ENCODE measurements at regions not wholly inside any gene's neighbourhood (a gene's known extent, or its start where the extent isn't known, plus 50 kb on each side); places are given as distances from the start of the nearest gene placed in this dataset.
"Not testable (repeated sequence)": the region's sequence is repeated elsewhere in the genome, so short reads cannot be mapped to it uniquely, and the experiment has no call there.

DNA sequence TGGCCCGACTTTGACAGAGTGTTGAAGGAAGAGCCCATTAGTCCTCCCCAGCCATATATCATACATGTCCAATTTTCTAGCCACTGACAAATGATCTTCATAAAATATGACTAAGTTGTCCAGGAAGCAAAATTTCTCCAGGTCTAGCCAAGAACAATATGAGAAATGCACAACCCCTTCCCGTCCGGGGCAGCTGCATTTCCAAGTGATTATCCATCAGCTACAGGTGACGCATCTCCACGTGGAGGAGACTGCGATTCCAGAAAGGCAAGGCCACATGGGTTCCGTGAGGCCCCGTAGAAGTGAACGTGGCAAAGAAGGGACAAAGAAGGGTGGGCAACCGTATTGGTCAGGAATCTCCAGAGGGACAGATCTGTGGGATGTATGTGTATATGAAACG is 118.6 kb downstream of the ATP6V0E2 start:
- DNase-seq = not testable (repeated sequence)

DNA sequence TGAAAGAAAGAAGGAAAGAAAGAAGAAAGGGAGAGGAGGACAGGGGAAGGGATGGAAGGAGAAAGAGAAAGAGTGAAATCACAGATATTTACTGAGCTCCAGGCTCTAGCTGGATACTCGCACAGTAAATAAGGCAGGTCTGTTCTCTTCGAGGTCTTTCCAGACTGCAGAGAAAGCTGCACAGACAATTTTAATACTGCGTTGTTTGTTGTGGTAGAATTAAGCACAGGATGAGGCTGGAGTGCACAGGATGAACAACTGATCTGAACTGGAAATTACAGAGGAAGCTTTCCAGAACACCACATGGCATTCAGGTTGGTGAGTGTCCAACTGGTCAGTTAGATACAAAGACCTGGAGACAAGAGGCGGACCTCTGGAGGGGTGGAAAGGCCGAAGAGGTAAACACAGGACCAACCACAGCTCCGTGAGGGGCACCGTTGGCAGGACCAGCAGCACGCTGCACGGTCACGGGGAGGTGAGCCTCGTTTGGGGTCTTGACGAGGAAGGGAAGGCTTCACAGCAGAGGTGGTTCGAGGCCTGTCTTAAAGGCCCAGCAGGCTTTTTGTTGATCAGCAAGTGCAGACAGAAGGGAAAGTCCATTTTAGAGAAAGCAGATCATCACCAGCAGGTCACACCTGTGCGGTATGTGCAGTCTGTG is 121.7 kb downstream of the ATP6V0E2 start:
- not testable (repeated sequence) for DNase-seq

DNA sequence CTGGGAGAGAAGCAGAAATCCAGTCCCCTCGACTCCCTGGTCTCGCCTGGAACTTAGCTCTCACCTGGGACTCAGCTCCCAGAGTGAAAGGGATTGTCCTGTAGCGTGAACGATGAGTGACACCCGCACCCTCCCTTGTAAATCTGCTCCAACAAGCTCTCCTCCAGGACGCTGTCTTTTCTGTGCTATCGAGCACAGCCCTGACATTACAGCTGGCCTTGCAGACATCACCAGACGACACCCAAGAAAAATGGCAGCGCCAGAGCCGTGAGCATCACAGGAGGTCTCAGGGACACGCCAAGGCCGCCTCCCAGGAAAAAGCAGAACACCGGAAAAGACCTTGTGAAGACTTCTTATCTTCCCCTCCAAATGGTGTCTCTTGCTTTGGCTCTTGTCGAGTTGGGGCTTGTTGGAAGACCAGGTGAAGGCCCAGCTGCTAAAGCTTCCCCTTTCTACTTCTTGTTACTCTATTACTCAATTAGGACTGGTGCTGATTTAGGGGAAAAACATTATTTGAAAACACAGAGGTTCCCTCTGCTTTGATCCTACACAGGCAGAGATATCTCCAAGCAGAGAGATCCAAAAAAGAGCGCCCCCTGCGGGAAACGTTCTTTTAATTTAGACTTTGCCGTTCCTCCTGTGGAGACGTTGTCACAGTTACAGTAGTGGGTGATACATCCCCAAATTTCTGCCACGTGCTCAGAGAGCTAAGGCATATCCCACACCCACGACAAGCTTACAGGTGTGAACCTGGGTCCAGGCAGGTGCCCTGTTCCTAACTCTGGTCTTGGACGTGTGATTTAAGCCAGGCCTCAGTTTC is 127.2 kb downstream of the ATP6V0E2 start:
- DNase-seq = not testable (repeated sequence)

DNA sequence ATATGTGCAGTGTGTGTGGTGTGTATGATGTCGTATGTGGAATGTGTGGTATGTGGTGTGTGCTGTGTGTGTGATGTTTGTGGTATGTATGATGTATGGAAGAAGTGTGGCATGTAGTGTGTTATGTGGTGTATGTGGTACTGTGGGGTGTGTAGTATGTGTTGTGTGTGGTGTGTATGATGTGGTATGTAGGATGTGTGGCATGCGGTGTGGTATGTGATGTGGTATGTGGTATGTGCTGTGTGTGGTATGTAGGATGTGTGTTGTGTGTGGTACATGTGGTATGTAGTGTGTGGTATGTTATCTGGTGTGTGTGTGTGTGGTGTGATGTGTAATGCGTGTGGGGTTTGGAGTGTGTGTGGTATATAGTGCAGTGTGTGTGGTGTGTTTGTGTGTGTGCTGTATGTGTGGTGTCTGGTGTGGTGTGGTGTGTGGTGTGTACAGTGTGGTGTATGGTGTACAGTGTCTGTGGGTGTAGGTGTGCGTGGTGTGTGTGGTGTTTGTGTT is 129.6 kb downstream of the ATP6V0E2 start:
- no peak for DNase-seq

DNA sequence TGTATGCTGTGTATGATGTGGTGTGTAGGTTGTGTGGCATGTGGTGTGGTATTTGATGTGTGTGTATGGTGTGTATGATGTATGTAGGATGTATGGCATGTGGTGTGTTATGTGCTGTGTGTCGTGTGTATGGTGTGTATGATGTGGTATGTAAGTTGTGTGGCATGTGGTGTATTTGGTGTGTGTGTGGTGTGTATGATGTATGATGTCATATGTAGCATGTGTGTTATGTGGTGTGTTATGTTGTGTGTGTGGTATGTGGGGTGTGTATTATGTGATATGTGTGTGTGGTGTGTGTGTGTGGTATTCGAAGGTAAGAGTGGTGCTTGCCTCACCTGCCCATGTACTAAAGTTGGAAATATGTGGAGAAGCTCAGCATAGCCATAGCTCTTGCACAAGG is 130.2 kb downstream of the ATP6V0E2 start:
- DNase-seq = not testable (repeated sequence)

- DNase-seq = not testable (repeated sequence)
Measured at GRCh38 chr7:150004843-150005242, 131.1 kb downstream of the ATP6V0E2 start.

GRCh38 chr7:150009620-150010303 is 136.0 kb downstream of the ATP6V0E2 start:
- DNase-seq = not testable (repeated sequence)

DNA sequence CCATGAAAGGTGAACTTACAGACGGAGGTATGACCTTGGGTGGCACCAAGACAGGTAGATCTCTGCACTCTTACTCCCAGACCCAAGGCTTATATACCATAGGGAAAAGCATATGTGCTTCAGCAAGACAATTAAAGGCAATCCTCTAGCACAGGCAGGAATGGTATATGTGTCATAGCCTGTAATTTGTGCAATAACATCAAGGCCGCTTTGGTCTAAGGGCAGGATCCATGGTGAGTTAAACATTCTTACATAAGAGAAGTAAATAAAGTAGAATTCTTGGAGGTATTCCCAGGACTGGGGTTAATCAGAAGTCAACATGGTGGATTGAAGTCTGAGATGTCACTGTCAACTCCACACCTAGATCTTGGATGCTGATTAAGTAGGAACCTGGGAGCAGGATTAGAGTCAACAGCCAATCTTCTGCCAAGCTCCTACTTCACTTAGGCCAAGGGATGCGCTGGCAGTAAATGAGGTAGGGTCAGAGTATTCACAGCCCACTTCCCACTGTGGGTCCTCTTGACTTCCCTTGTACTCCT is 143.0 kb downstream of the ATP6V0E2 start:
- DNase-seq = not testable (repeated sequence)

DNA sequence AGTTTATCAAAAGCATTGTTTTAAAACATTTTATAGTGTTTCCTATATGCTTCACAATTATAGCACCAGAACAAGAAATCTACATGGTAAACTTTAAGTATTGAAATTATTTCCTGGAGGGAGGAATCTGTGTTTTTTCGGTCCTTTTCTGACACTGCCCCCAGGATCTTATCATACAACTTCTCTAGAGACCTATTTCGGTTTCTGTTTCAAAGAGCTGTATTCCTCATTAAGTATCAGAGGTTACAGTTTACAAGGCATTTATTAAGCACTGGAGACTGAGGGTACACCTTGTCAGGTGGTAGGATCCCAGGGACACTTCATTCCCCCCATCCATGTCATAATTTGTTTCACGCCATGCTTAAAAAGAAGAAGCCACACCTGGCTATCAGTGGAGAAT is 146.4 kb downstream of the ATP6V0E2 start:
- not testable (repeated sequence) for DNase-seq

DNA sequence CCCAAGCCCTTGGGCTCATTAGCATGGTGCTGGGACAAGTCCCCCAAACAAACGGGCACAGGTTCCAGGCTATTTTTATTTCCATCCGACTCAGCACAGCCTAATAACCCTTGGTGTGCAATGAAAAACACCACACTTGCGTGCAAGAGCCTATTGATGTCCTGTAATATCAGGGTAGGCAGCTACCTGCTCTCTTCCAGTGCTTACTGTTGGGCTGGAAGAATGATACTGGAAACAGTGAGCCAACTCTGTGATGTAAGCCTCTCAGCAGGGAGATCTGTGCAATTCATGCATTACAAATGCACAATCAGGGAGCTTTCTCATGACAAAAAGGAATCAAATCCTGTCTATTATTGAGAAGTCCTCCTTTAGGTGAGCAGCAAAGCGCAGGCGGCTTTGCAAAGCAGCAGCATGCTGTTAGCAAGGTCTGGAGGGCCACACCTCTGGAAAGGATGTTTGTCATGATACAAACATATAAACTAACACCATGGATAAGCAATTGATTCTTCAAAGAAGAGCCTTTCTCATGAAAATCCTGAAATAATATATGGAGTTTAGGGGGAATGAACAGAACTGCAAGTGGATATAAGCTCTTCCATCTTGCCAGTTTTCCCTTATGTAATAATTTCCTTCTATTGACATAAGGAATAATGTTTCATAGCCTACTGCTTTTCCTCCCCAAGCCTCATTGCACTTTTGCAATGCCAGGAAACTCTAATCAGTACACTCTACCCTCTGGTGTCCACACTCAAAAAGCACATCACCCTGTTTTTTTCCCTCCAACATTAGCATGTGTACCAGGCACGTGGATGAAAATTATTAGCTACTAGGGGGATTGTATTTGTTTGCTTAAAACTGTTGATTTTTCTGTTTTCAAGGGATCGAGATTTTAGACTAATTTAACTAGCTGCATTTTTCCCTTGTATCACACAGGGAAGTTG is 151.1 kb downstream of the ATP6V0E2 start:
- not testable (repeated sequence) for DNase-seq

GRCh38 chr7:150025802-150026201 is 152.0 kb downstream of the ATP6V0E2 start:
- not testable (repeated sequence) for DNase-seq

- DNase-seq = not testable (repeated sequence)
Measured at GRCh38 chr7:150028344-150029012, 154.7 kb downstream of the ATP6V0E2 start.

- DNase-seq = not testable (repeated sequence)
Measured at GRCh38 chr7:150029013-150029389, 155.2 kb downstream of the ATP6V0E2 start.

GRCh38 chr7:150031733-150032132 is 158.0 kb downstream of the ATP6V0E2 start:
- not testable (repeated sequence) for DNase-seq

GRCh38 chr7:150033711-150034110 is 159.9 kb downstream of the ATP6V0E2 start:
- DNase-seq = not testable (repeated sequence)

GRCh38 chr7:150035769-150036168 is 162.0 kb downstream of the ATP6V0E2 start:
- not testable (repeated sequence) for DNase-seq

- not testable (repeated sequence) for DNase-seq
Measured at GRCh38 chr7:150039061-150039460, 165.3 kb downstream of the ATP6V0E2 start.

- DNase-seq = not testable (repeated sequence)
Measured at GRCh38 chr7:150042281-150042680, 168.5 kb downstream of the ATP6V0E2 start.

DNA sequence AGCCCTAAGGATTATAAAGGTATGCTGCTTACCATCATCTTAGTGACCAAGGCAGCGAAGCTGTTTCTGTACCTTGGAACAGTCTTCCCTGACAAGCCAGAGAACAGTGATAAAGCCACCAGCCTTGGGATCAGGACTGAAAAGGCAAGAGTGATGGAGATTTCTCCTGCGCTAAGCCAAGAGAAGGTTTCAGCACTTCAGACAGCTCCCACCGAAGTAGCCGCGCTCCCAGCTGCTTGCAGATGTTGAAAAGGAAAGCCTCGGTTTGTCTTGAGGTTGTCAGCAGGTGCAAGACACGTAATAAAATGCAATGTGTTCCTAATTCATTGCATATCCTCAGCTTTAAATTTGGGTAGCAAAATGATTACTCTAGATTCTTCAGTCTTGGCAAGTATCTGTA is 171.0 kb downstream of the ATP6V0E2 start:
- DNase-seq = not testable (repeated sequence)

GRCh38 chr7:150045596-150045995 is 171.8 kb downstream of the ATP6V0E2 start:
- DNase-seq = not testable (repeated sequence)
